Activated naive CD8-positive, alpha-beta T cell treated with anti-CD3 and anti-CD28 coated beads, Interleukin-2, amount 50 U/mL, for 24 hours (primary cell): ENCODE measurements at regions not wholly inside any gene's neighbourhood (a gene's known extent, or its start where the extent isn't known, plus 50 kb on each side); places are given as distances from the start of the nearest gene placed in this dataset.
A peak's percentile ranks its signal among the peaks of the same experiment; 100 is the strongest.

Experiments
- ATAC-seq: fragments of 150-1000 bp; cut with Tn5 transposase; one replicate; pipeline ENCODE4 v1.10.0; 2021
- DNase-seq: peaks from one replicate; pipeline ENCODE4 v3.0.0; 2021
- H3K27ac Mint-ChIP-seq: one replicate; pipeline ENCODE4 v1.8.0; 2021; ENCODE audit warnings: mild to moderate bottlenecking, mixed read lengths
- H3K27me3 Mint-ChIP-seq: one replicate; pipeline ENCODE4 v1.8.0; 2021; ENCODE audit warnings: mixed read lengths
- H3K36me3 Mint-ChIP-seq: one replicate; pipeline ENCODE4 v1.8.0; 2021; ENCODE audit warnings: low read depth, mixed read lengths
- H3K4me1 Mint-ChIP-seq: one replicate; pipeline ENCODE4 v1.8.0; 2021; ENCODE audit warnings: mixed read lengths
- H3K4me3 Mint-ChIP-seq: one replicate; pipeline ENCODE4 v1.8.0; 2021; ENCODE audit warnings: mild to moderate bottlenecking, moderate library complexity, mixed read lengths
- H3K9me3 Mint-ChIP-seq: one replicate; pipeline ENCODE4 v1.8.0; 2021; ENCODE audit warnings: mixed read lengths

GRCh38 chr10:31754803-31755624 is 173.6 kb downstream of the ARHGAP12 start:
- H3K27me3 Mint-ChIP-seq, result no peaks in the 10 kb centered on the region
- H3K4me3 Mint-ChIP-seq, result no peak overlapping the region

GRCh38 chr10:31753681-31754080 is 174.9 kb downstream of the ARHGAP12 start:
- no peak overlapping the region for H3K27ac Mint-ChIP-seq
- no peaks in the 10 kb centered on the region for H3K36me3 Mint-ChIP-seq
- no peak overlapping the region for H3K4me3 Mint-ChIP-seq
- peaks cover 10% of the 10 kb centered on the region for H3K4me1 Mint-ChIP-seq
- no peak for ATAC-seq
- no peaks in the 10 kb centered on the region for H3K27me3 Mint-ChIP-seq
- no peak for DNase-seq
- H3K9me3 Mint-ChIP-seq, result no peaks in the 10 kb centered on the region

More at GRCh38 chr10:31754803-31755624, 173.6 kb downstream of the ARHGAP12 start:
- no peak overlapping the region for H3K27ac Mint-ChIP-seq
- ATAC-seq (no peak), DNase-seq (no peak)
- no peaks in the 10 kb centered on the region for H3K9me3 Mint-ChIP-seq
- peaks cover 14% of the 10 kb centered on the region for H3K4me1 Mint-ChIP-seq
- H3K36me3 Mint-ChIP-seq, result no peaks in the 10 kb centered on the region

GRCh38 chr10:31752170-31752569 is 176.5 kb downstream of the ARHGAP12 start:
- H3K9me3 Mint-ChIP-seq, result no peaks in the 10 kb centered on the region
- no peak overlapping the region for H3K4me3 Mint-ChIP-seq
- no peaks in the 10 kb centered on the region for H3K36me3 Mint-ChIP-seq
- no peak for DNase-seq
- H3K27me3 Mint-ChIP-seq, result no peaks in the 10 kb centered on the region
- no peak for ATAC-seq
- H3K4me1 Mint-ChIP-seq, result peaks cover 6% of the 10 kb centered on the region
- no peak overlapping the region for H3K27ac Mint-ChIP-seq

GRCh38 chr10:31751738-31752080 is 176.9 kb downstream of the ARHGAP12 start:
- DNase-seq, result no peak
- H3K4me1 Mint-ChIP-seq, result peaks cover 11% of the 10 kb centered on the region
- H3K4me3 Mint-ChIP-seq, result no peak overlapping the region
- H3K27ac Mint-ChIP-seq, result no peak overlapping the region
- H3K9me3 Mint-ChIP-seq, result no peaks in the 10 kb centered on the region
- no peaks in the 10 kb centered on the region for H3K36me3 Mint-ChIP-seq
- H3K27me3 Mint-ChIP-seq, result no peaks in the 10 kb centered on the region
- ATAC-seq, result no peak

- Mint-ChIP-seq H3K36me3 (no peaks in the 10 kb centered on the region), H3K27ac (no peak overlapping the region), H3K4me1 (peaks cover 13% of the 10 kb centered on the region), H3K4me3 (no peak overlapping the region), H3K27me3 (no peaks in the 10 kb centered on the region), H3K9me3 (no peaks in the 10 kb centered on the region)
- ATAC-seq (no peak), DNase-seq (no peak)
These were observed 177.4 kb downstream of the ARHGAP12 start for GRCh38 chr10:31751051-31751737.

- ATAC-seq, result no peak
- H3K4me3 Mint-ChIP-seq, result no peak overlapping the region
These were observed 178.4 kb downstream of the ARHGAP12 start for GRCh38 chr10:31749981-31750840.

GRCh38 chr10:31749301-31749700 is 179.3 kb downstream of the ARHGAP12 start:
- no peak overlapping the region for H3K4me3 Mint-ChIP-seq
- H3K27me3 Mint-ChIP-seq, result no peaks in the 10 kb centered on the region
- H3K9me3 Mint-ChIP-seq, result no peaks in the 10 kb centered on the region
- H3K36me3 Mint-ChIP-seq, result no peaks in the 10 kb centered on the region
- no peak overlapping the region for H3K27ac Mint-ChIP-seq
- H3K4me1 Mint-ChIP-seq, result peaks cover 31% of the 10 kb centered on the region
- DNase-seq (no peak), ATAC-seq (no peak)

More at GRCh38 chr10:31749981-31750840, 178.4 kb downstream of the ARHGAP12 start:
- Mint-ChIP-seq H3K4me1 (peaks cover 23% of the 10 kb centered on the region), H3K36me3 (no peaks in the 10 kb centered on the region), H3K9me3 (no peaks in the 10 kb centered on the region), H3K27me3 (no peaks in the 10 kb centered on the region), H3K27ac (no peak overlapping the region)
- no peak for DNase-seq

GRCh38 chr10:31745612-31746376 is 182.8 kb downstream of the ARHGAP12 start:
- Mint-ChIP-seq H3K4me3 (no peak overlapping the region), H3K27ac (peak overlapping the region; percentile 84), H3K4me1 (peaks cover 29% of the 10 kb centered on the region)

GRCh38 chr10:31744025-31744424 is 184.6 kb downstream of the ARHGAP12 start:
- H3K9me3 Mint-ChIP-seq, result no peaks in the 10 kb centered on the region
- ATAC-seq (no peak), DNase-seq (no peak)
- H3K4me3 Mint-ChIP-seq, result no peak overlapping the region
- H3K36me3 Mint-ChIP-seq, result no peaks in the 10 kb centered on the region
- H3K27me3 Mint-ChIP-seq, result peaks cover 2% of the 10 kb centered on the region
- no peak overlapping the region for H3K27ac Mint-ChIP-seq
- H3K4me1 Mint-ChIP-seq, result peaks cover 29% of the 10 kb centered on the region

More at GRCh38 chr10:31745612-31746376, 182.8 kb downstream of the ARHGAP12 start:
- peaks cover 2% of the 10 kb centered on the region for H3K27me3 Mint-ChIP-seq
- peak; percentile 99 for ATAC-seq
- H3K36me3 Mint-ChIP-seq, result no peaks in the 10 kb centered on the region
- H3K9me3 Mint-ChIP-seq, result no peaks in the 10 kb centered on the region
- peak; percentile 27 for DNase-seq

- H3K27me3 Mint-ChIP-seq, result peaks cover 2% of the 10 kb centered on the region
- H3K27ac Mint-ChIP-seq, result no peak overlapping the region
- no peak overlapping the region for H3K4me3 Mint-ChIP-seq
- DNase-seq, result no peak
- no peaks in the 10 kb centered on the region for H3K9me3 Mint-ChIP-seq
- H3K4me1 Mint-ChIP-seq, result peaks cover 29% of the 10 kb centered on the region
- H3K36me3 Mint-ChIP-seq, result no peaks in the 10 kb centered on the region
- ATAC-seq, result no peak
These were observed 186.4 kb downstream of the ARHGAP12 start for GRCh38 chr10:31742255-31742654.

- Mint-ChIP-seq H3K4me1 (peaks cover 24% of the 10 kb centered on the region), H3K4me3 (no peak overlapping the region), H3K27me3 (peaks cover 2% of the 10 kb centered on the region), H3K27ac (no peak overlapping the region), H3K36me3 (no peaks in the 10 kb centered on the region), H3K9me3 (peaks cover 5% of the 10 kb centered on the region)
- no peak for DNase-seq
- ATAC-seq, result no peak
These were observed 187.2 kb downstream of the ARHGAP12 start for GRCh38 chr10:31741473-31741872.

- peaks cover 8% of the 10 kb centered on the region for H3K9me3 Mint-ChIP-seq
- H3K27ac Mint-ChIP-seq, result no peak overlapping the region
- no peak for ATAC-seq
- H3K36me3 Mint-ChIP-seq, result no peaks in the 10 kb centered on the region
- H3K4me1 Mint-ChIP-seq, result peaks cover 7% of the 10 kb centered on the region
- peaks cover 2% of the 10 kb centered on the region for H3K27me3 Mint-ChIP-seq
- no peak overlapping the region for H3K4me3 Mint-ChIP-seq
- DNase-seq, result no peak
These were observed 188.9 kb downstream of the ARHGAP12 start for GRCh38 chr10:31739711-31740110.

- peaks cover 8% of the 10 kb centered on the region for H3K9me3 Mint-ChIP-seq
- DNase-seq, result no peak
- no peaks in the 10 kb centered on the region for H3K36me3 Mint-ChIP-seq
- ATAC-seq, result no peak
- H3K4me3 Mint-ChIP-seq, result no peak overlapping the region
- no peak overlapping the region for H3K27ac Mint-ChIP-seq
- peaks cover 4% of the 10 kb centered on the region for H3K4me1 Mint-ChIP-seq
- H3K27me3 Mint-ChIP-seq, result peaks cover 2% of the 10 kb centered on the region
These were observed 189.5 kb downstream of the ARHGAP12 start for GRCh38 chr10:31739146-31739545.

- ATAC-seq, result no peak
- peaks cover 7% of the 10 kb centered on the region for H3K27me3 Mint-ChIP-seq
- H3K4me3 Mint-ChIP-seq, result no peak overlapping the region
These were observed 196.9 kb downstream of the ARHGAP12 start for GRCh38 chr10:31731711-31732110.

More at GRCh38 chr10:31731711-31732110, 196.9 kb downstream of the ARHGAP12 start:
- Mint-ChIP-seq H3K36me3 (no peaks in the 10 kb centered on the region), H3K9me3 (peaks cover 4% of the 10 kb centered on the region), H3K4me1 (no peaks in the 10 kb centered on the region), H3K27ac (no peak overlapping the region)
- no peak for DNase-seq
